ENCODE measurements at regions not wholly inside any gene's neighbourhood (a gene's known extent, or its start where the extent isn't known, plus 50 kb on each side); places are given as distances from the start of the nearest gene placed in this dataset.

DNA sequence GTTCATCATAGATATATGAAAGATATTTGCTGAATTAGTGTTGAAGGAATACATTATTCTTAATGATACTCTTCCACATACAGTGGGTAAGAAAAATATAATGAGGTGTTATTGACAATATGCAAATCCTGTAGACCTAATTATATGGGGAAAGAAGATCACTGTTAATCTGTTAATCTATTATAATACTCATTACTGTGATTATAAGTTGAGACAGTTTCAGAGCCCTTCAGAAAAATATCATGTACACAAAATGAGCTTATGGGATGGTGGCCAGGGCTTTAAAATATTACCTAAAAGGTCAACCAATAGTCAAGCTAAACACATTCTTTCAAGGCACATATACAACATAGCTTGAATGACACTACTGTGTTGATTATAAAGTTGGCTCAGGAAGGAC lies 163.5 kb downstream of the NOL4 start:
- TF ChIP-seq, protein P1, sequence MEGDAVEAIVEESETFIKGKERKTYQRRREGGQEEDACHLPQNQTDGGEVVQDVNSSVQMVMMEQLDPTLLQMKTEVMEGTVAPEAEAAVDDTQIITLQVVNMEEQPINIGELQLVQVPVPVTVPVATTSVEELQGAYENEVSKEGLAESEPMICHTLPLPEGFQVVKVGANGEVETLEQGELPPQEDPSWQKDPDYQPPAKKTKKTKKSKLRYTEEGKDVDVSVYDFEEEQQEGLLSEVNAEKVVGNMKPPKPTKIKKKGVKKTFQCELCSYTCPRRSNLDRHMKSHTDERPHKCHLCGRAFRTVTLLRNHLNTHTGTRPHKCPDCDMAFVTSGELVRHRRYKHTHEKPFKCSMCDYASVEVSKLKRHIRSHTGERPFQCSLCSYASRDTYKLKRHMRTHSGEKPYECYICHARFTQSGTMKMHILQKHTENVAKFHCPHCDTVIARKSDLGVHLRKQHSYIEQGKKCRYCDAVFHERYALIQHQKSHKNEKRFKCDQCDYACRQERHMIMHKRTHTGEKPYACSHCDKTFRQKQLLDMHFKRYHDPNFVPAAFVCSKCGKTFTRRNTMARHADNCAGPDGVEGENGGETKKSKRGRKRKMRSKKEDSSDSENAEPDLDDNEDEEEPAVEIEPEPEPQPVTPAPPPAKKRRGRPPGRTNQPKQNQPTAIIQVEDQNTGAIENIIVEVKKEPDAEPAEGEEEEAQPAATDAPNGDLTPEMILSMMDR (conservative IDR thresholded peaks at IDR 0.05; ENCODE audit: low read depth, low read length) = no peak
- no peak for TF ChIP-seq EZH2 (IDR thresholded peaks at IDR 0.05; ENCODE audit: low read length, unreplicated experiment)
